K562 (cell line): ENCODE measurements at regions not wholly inside any gene's neighbourhood (a gene's known extent, or its start where the extent isn't known, plus 50 kb on each side); places are given as distances from the start of the nearest gene placed in this dataset.

Experiments used
- ATF7 ChIP-seq: fragments of 450-650 bp; IDR thresholded peaks from 2 replicates; pipeline ENCODE4 v1.7.1; 2014; ENCODE audit warnings: mild to moderate bottlenecking, moderate library complexity
- GTF3C2 ChIP-seq: IDR thresholded peaks from 3 replicates; pipeline ENCODE4 v1.6.1; 2011; ENCODE audit warnings: borderline replicate concordance, mild to moderate bottlenecking, moderate library complexity; ENCODE audit not compliant: insufficient read length; ENCODE audit errors: extremely low read depth
- HDAC6 ChIP-seq: IDR thresholded peaks from 2 replicates; pipeline ENCODE4 v1.6.1; 2012; ENCODE audit warnings: low read depth, mild to moderate bottlenecking, control low read depth, inconsistent platforms, low read length, moderate library complexity
- HMBOX1 ChIP-seq: sonication (generic); IDR thresholded peaks from 2 replicates; pipeline ENCODE4 v1.6.1; 2016
- ILK ChIP-seq: fragments of 450-650 bp; IDR thresholded peaks from 2 replicates; pipeline ENCODE4 v1.6.1; 2016; ENCODE audit warnings: missing genetic modification characterization, low read depth, mild to moderate bottlenecking, missing compliant biosample characterization, moderate library complexity, borderline replicate concordance
- NR2C1 ChIP-seq, 2 experiments: fragments of 450-650 bp; IDR thresholded peaks; 2 replicates each; pipeline ENCODE4 v1.6.1; 2017; ENCODE audit warnings: mild to moderate bottlenecking in 2 of 2, antibody characterized with exemption in 1 of 2, inconsistent platforms in 1 of 2, missing compliant biosample characterization in 1 of 2, missing genetic modification characterization in 1 of 2
- RERE ChIP-seq: sonication (generic); formaldehyde crosslinking; IDR thresholded peaks from 2 replicates; pipeline ENCODE4 v1.8.0; 2023; ENCODE audit warnings: missing genetic modification reagents, mild to moderate bottlenecking, borderline replicate concordance
- SMARCA4 ChIP-seq: fragments of 450-650 bp; IDR thresholded peaks from 2 replicates; pipeline ENCODE4 v1.6.1; 2016
- STAT6 ChIP-seq: sonication (generic); formaldehyde crosslinking; IDR thresholded peaks from 2 replicates; pipeline ENCODE4 v1.8.1; 2023; ENCODE audit warnings: mild to moderate bottlenecking, missing genetic modification reagents
- TFAP4 ChIP-seq: sonication (generic); formaldehyde crosslinking; IDR thresholded peaks from 2 replicates; pipeline ENCODE4 v1.8.0; 2022; ENCODE audit warnings: missing genetic modification reagents, mild to moderate bottlenecking, moderate library complexity, borderline replicate concordance
- TOE1 ChIP-seq, 2 experiments: fragments of 450-650 bp in 1 of 2; sonication (generic) in 1 of 2; formaldehyde crosslinking in 1 of 2; IDR thresholded peaks; 2 replicates each; pipeline versions ENCODE4 v1.7.1 to v1.8.0; 2016 to 2022; ENCODE audit warnings: borderline replicate concordance in 2 of 2, mild to moderate bottlenecking in 2 of 2, antibody characterized with exemption in 1 of 2, inconsistent platforms in 1 of 2, low read depth in 1 of 2, missing genetic modification reagents in 1 of 2, moderate library complexity in 1 of 2
- ZFPM2 ChIP-seq: fragments of 250-450 bp; sonication (Bioruptor Pico); IDR thresholded peaks from 2 replicates; pipeline ENCODE4 v1.5.1; 2022; ENCODE audit warnings: mild to moderate bottlenecking
- ZNF780A ChIP-seq: fragments of 250-450 bp; sonication (Bioruptor Pico); IDR thresholded peaks from 2 replicates; pipeline ENCODE4 v1.5.0; 2021; ENCODE audit warnings: mild to moderate bottlenecking

GRCh38 chr2:224320660-224321059 lies 81.2 kb downstream of the FAM124B start (continued):
- TF ChIP-seq RERE (no peak), ZNF780A (no peak), TOE1 (IDR thresholded peaks at IDR 0.05; ENCODE audit: borderline replicate concordance) (no peak), TOE1 (CRISPR knock-in tag; IDR thresholded peaks at IDR 0.05; ENCODE audit: borderline replicate concordance, low read depth) (no peak), TFAP4 (CRISPR knock-in tag) (no peak), ZFPM2 (CRISPR knock-in tag) (no peak), NR2C1 (IDR thresholded peaks at IDR 0.05) (no peak), NR2C1 (tag; IDR thresholded peaks at IDR 0.05) (no peak), ILK (tag) (no peak), STAT6 (CRISPR knock-in tag) (no peak), SMARCA4 (no peak), ATF7 (no peak), GTF3C2 (no peak), HDAC6 (no peak), HMBOX1 (no peak)
